Heart right ventricle (tissue), 16 donors: ENCODE measurements at regions not wholly inside any gene's neighbourhood (a gene's known extent, or its start where the extent isn't known, plus 50 kb on each side); places are given as distances from the start of the nearest gene placed in this dataset.

Source experiments
- ATAC-seq, 8 donors: fragments of 200-7000 bp; cut with Tn5 transposase; one replicate each; pipeline ENCODE4 v1.9.1; 2020; ENCODE audit warnings: mild to moderate bottlenecking in 8 of 8, moderate library complexity in 8 of 8, moderate number of reproducible peaks in 1 of 8
- DNase-seq, 2 donors: peaks; one replicate each; pipeline ENCODE4 v3.0.0-alpha.2; 2020
- H3K27ac ChIP-seq, 10 donors: fragments of 200-600 bp; sonication (generic) in 2 of 10; one replicate each; pipeline versions ENCODE4 v1.5.0 to v1.8.0; 2020 to 2022; ENCODE audit warnings: mild to moderate bottlenecking in 3 of 10
- H3K27me3 ChIP-seq, 7 donors: fragments of 200-600 bp; one replicate each; pipeline ENCODE4 v1.8.0; 2021 to 2022; ENCODE audit warnings: mild to moderate bottlenecking in 2 of 7
- H3K36me3 ChIP-seq, 9 donors: fragments of 200-600 bp; sonication (generic) in 1 of 9; one replicate each; pipeline versions ENCODE4 v1.5.0 to v1.8.0; 2020 to 2022; ENCODE audit warnings: mild to moderate bottlenecking in 2 of 9
- H3K4me1 ChIP-seq, 9 donors: fragments of 200-600 bp; sonication (generic) in 1 of 9; one replicate each; pipeline versions ENCODE4 v1.5.0 to v1.8.0; 2020 to 2022; ENCODE audit warnings: mild to moderate bottlenecking in 4 of 9
- H3K4me3 ChIP-seq, 10 donors: fragments of 200-600 bp; sonication (generic) in 2 of 10; one replicate each; pipeline versions ENCODE4 v1.5.0 to v1.8.0; 2020 to 2022; ENCODE audit warnings: mild to moderate bottlenecking in 7 of 10, moderate library complexity in 2 of 10
- H3K9me3 ChIP-seq, 11 donors: fragments of 200-600 bp in 10 of 11; sonication (generic) in 2 of 11; one replicate each; pipeline versions ENCODE4 v1.5.0 to v1.8.0; 2013 to 2022; ENCODE audit warnings: mild to moderate bottlenecking in 2 of 11, control low read depth in 1 of 11, moderate library complexity in 1 of 11
- CTCF ChIP-seq, 9 donors: fragments of 200-600 bp; sonication (generic) in 2 of 9; IDR thresholded peaks; one replicate each; pipeline versions ENCODE4 v1.5.0 to v1.8.0; 2021 to 2022; ENCODE audit warnings: antibody characterized with exemption in 9 of 9, mild to moderate bottlenecking in 5 of 9, moderate library complexity in 1 of 9
- WGBS, 2 donors: extraction: QIAGEN DNeasy Blood & Tissue Kit; methylation state at CpG; one replicate each; pipeline ENCODE4 v1.1.7; 2013; ENCODE audit warnings: inconsistent platforms in 1 of 2; 5-methylcytosine and 5-hydroxymethylcytosine counted together
- intact Hi-C, 10 donors: fragments of 100-400 bp; cut with DNase I; formaldehyde crosslinking; loops; one replicate each; pipeline versions ENCODE4 v1.11.1 to v1.14.2; 2022
- donor health status: Arrhythmogenic right ventricular cardiomyopathy.
- donor health status: ischemic (EF 13 %, LVEDD 7.1; RV severe dilation, severe dysfunction).
- donor health status: healthy with polysubstance abuse.
- donor health status: DM: no; HTN: yes; CAD: no.
- donor health status: DM: no; HTN: no; CAD: no.
- donor health status: ischemic (EF 25% LVEDD 6.9; RV normal size, moderate dysfunction).
- donor health status: ischemic (EF 25% LVEDD 5.7; RV mildly dilated, moderate dysfunction).
- donor health status: healthy.
- donor health status: DM: yes; HTN: yes; CAD: no.
- donor health status: Ischemic cardiomyopathy.
- donor health status: ischemic (EF 35%, LVEDD 5.7; RV mildly dilated, moderate dysfunction).
- donor health status: nonischemic (EF 11% LVEDD 7.7; RV severe dilation, severe dysfunction).
- donor health status: DM: yes; HTN: yes; CAD: no.
- donor health status: PGD.
- donor health status: ischemic (EF 29% LVEDD 5.4; RV normal size, mild dysfunction).
- donor health status: nonischemic (EF 23%, LVEDD 6.1; RV moderate dilation, normal function).

GRCh38 chr9:88746743-88747398, 211.9 kb downstream of the NXNL2 start:
- Histone ChIP-seq H3K36me3 (no peaks in the 10 kb centered on the region), H3K4me1 (peaks cover 0 to 55% (median 26%) of the 10 kb centered on the region in 9 donors), H3K4me3 (no peak overlapping the region), H3K27ac (peak overlapping the region in 8 of 10 donors; percentile 16 to 81 (median 40)), H3K27me3 (peaks cover 0 to 4% (median 0%) of the 10 kb centered on the region in 7 donors), H3K9me3 (peaks cover 0 to 12% (median 0%) of the 10 kb centered on the region in 11 donors)
- ATAC-seq = no peak
- DNase-seq = no peak
- no peak for TF ChIP-seq CTCF (IDR thresholded peaks at IDR 0.05)
- 66 to 75% methylated on average over 9 of the region's 9 CpGs for WGBS, 2 donors
- intact Hi-C loops = loop anchor here in 2 of 10 donors (10.0 kb wide), 2 partner anchors 152 to 248 kb away; partner anchors contain the start of gene S1PR3 (in 1 of the 2)

DNA sequence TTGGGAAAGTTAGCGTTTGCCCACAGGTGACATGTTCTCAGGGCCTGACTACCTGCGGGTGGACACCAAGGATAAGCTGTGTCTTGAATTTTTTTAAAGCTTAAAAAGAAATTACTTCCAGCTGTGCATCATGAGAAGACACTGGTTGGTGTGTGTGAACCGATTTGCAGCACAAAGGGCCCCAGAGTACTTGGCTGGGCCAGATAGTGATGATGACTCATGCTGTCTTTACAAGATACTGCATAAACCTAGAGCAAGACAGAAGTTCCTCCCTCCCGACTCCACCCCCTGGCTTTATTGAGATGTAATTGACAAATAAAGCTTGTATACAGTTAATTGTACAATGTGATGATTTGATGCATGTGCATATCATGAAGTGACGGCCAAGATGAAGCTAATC, 212.8 kb downstream of the NXNL2 start:
- ATAC-seq (peak; percentile 49 to 78 (median 75)), DNase-seq (no peak)
- Histone ChIP-seq H3K9me3 (peaks cover 0 to 12% (median 0%) of the 10 kb centered on the region in 11 donors), H3K27me3 (peaks cover 0 to 4% (median 0%) of the 10 kb centered on the region in 7 donors), H3K36me3 (no peaks in the 10 kb centered on the region), H3K4me1 (peaks cover 0 to 53% (median 26%) of the 10 kb centered on the region in 9 donors), H3K27ac (peak overlapping the region in 9 of 10 donors; percentile 10 to 81 (median 52)), H3K4me3 (no peak overlapping the region)
- WGBS, 2 donors = 65 to 66% methylated on average over 5 of the region's 5 CpGs
- intact Hi-C loops = loop anchor here in 2 of 10 donors (10.0 kb wide), 2 partner anchors 153 to 247 kb away; partner anchors contain the start of gene S1PR3 (in 1 of the 2)
- peak in 1 of 9 donors; percentile 6 for TF ChIP-seq CTCF (IDR thresholded peaks at IDR 0.05)

GRCh38 chr9:88748566-88749261, 213.7 kb downstream of the NXNL2 start:
- H3K4me1 ChIP-seq = peaks cover 0 to 53% (median 25%) of the 10 kb centered on the region in 9 donors
- H3K9me3 ChIP-seq = peaks cover 0 to 12% (median 0%) of the 10 kb centered on the region in 11 donors
- ATAC-seq (peak; percentile 70 to 89 (median 74)), DNase-seq (peak; percentile 54 to 61)
- no peak overlapping the region for H3K4me3 ChIP-seq
- 61 to 66% methylated on average over 5 of the region's 5 CpGs for WGBS, 2 donors
- intact Hi-C loops = loop anchor here in 2 of 10 donors (10.0 kb wide), 2 partner anchors 154 to 246 kb away; partner anchors contain the start of gene S1PR3 (in 1 of the 2)
- no peaks in the 10 kb centered on the region for H3K36me3 ChIP-seq
- TF ChIP-seq CTCF (IDR thresholded peaks at IDR 0.05) = no peak
- peak overlapping the region in 9 of 10 donors; percentile 10 to 79 (median 53) for H3K27ac ChIP-seq
- peaks cover 0 to 4% (median 0%) of the 10 kb centered on the region in 7 donors for H3K27me3 ChIP-seq

GRCh38 chr9:88749420-88749819, 214.4 kb downstream of the NXNL2 start:
- peak overlapping the region in 8 of 10 donors; percentile 42 to 79 (median 56) for H3K27ac ChIP-seq
- ATAC-seq (peak in 1 of 8 donors; percentile 32), DNase-seq (no peak)
- H3K27me3 ChIP-seq = peaks cover 0 to under 1% (median 0%) of the 10 kb centered on the region in 7 donors
- peaks cover 0 to 59% (median 32%) of the 10 kb centered on the region in 9 donors for H3K4me1 ChIP-seq
- H3K36me3 ChIP-seq = no peaks in the 10 kb centered on the region
- intact Hi-C loops = loop anchor here in 2 of 10 donors (10.0 kb wide), 2 partner anchors 155 to 245 kb away; partner anchors contain the start of gene S1PR3 (in 1 of the 2)
- H3K9me3 ChIP-seq = peaks cover 0 to 12% (median 0%) of the 10 kb centered on the region in 11 donors
- 53 to 62% methylated on average over 2 of the region's 2 CpGs for WGBS, 2 donors
- no peak for TF ChIP-seq CTCF (IDR thresholded peaks at IDR 0.05)
- no peak overlapping the region for H3K4me3 ChIP-seq
